ENCODE measurements at regions not wholly inside any gene's neighbourhood (a gene's known extent, or its start where the extent isn't known, plus 50 kb on each side); places are given as distances from the start of the nearest gene placed in this dataset.
A peak's percentile ranks its signal among the peaks of the same experiment; 100 is the strongest.

DNA sequence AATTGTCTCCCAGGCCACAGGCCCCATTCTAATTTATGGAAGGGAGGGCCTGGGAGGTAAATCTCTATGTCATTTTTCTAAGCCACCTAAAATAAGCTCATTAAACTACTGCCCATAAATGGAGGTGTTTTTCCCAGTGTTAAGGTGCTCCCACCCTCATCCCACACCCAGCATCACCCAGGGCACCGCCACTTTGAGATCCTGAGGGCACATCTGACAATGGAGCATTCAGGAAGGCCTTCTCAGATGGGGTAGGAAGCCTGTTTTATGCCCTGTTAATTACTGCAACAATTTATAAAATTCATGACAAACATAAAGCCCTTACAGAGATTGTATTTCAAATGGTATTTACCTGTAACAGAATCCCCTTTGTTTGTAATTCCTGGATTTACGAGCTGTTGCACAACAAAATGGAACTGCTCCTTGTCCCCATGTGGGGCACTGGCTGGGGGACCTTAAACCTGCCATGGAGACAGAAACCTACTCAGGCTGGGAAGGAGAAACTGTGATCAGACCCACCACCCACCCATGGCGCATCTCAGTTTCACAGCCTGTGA is 319.5 kb upstream of the USP24 start (continued):
- no peak for TF ChIP-seq MYNN (CRISPR knock-in tag; IDR thresholded peaks at IDR 0.05; ENCODE audit: low read depth)
- TF ChIP-seq ZNF20 (CRISPR knock-in tag; IDR thresholded peaks at IDR 0.05), result no peak
- no peak for TF ChIP-seq RBFOX2 (IDR thresholded peaks at IDR 0.05; ENCODE audit: low read depth, low read length)
- TF ChIP-seq GFI1 (CRISPR knock-in tag; IDR thresholded peaks at IDR 0.05; ENCODE audit: borderline replicate concordance), result peak; percentile 92
- TF ChIP-seq ZSCAN9 (CRISPR knock-in tag; IDR thresholded peaks at IDR 0.05; ENCODE audit: borderline replicate concordance), result no peak
- TF ChIP-seq DPF2 (CRISPR knock-in tag; IDR thresholded peaks at IDR 0.05; ENCODE audit: borderline replicate concordance, low read depth), result 0 out of 2 replicates have a peak, but pooled peaks have one; percentile 27
- TF ChIP-seq BRD4 (CRISPR knock-in tag; IDR thresholded peaks at IDR 0.05), result no peak
- no peak for TF ChIP-seq LCORL (IDR thresholded peaks at IDR 0.05)
- no peak for TF ChIP-seq LCORL (CRISPR knock-in tag; IDR thresholded peaks at IDR 0.05)
- no peak for TF ChIP-seq NCOA5 (CRISPR knock-in tag; IDR thresholded peaks at IDR 0.05)
- TF ChIP-seq, protein P1, sequence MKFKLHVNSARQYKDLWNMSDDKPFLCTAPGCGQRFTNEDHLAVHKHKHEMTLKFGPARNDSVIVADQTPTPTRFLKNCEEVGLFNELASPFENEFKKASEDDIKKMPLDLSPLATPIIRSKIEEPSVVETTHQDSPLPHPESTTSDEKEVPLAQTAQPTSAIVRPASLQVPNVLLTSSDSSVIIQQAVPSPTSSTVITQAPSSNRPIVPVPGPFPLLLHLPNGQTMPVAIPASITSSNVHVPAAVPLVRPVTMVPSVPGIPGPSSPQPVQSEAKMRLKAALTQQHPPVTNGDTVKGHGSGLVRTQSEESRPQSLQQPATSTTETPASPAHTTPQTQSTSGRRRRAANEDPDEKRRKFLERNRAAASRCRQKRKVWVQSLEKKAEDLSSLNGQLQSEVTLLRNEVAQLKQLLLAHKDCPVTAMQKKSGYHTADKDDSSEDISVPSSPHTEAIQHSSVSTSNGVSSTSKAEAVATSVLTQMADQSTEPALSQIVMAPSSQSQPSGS (CRISPR knock-in tag; IDR thresholded peaks at IDR 0.05), result no peak

DNA sequence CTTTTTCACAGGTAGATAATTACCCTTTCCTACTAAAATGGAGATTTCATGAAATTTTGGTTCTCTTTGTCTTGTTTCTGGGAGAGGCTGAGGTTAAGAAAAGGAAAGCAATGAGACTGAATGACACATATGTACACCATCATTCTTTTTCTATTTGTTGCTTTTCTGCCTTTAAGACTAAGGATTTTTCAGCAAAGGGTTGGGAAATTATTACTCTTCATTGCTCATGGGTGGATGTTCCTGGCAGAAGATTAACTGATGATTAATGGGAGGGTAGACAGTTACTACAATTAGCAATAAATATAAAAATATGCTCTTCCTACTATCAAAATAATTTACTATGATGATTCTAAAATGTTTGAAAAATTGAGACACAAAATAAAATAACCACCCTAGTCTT is 316.5 kb upstream of the USP24 start:
- ATAC-seq (no peak), DNase-seq (ENCODE audit: low spot score) (no peak), FAIRE-seq (no peak)
- Histone ChIP-seq H3K27ac (ENCODE audit: extremely low read length, insufficient read depth, low read length) (peak overlapping the region; percentile 92), H4K20me1 (ENCODE audit: insufficient read depth, low read length) (no peaks in the 10 kb centered on the region), H3K27me3 (ENCODE audit: control insufficient read depth in 1 of 2, insufficient read depth in 2 of 2, low read length in 2 of 2) (no peaks in the 10 kb centered on the region), H3K9ac (ENCODE audit: insufficient read depth, low read depth, low read length) (peak overlapping the region; percentile 55; the same call in 1 of the 2 replicates), H3K4me1 (ENCODE audit: insufficient read depth, low read length) (peaks cover 100% of the 10 kb centered on the region), H3K36me3 (replicated peaks in 1 of 2; ENCODE audit: control insufficient read depth in 1 of 2, insufficient read depth in 2 of 2, low read length in 2 of 2) (no peaks in the 10 kb centered on the region), H3K79me2 (ENCODE audit: insufficient read depth, low read length) (no peaks in the 10 kb centered on the region), H3K4me2 (ENCODE audit: low read depth, low read length) (peak overlapping the region; percentile 54), H3K4me3 (replicated peaks in 1 of 3; ENCODE audit: insufficient read depth in 1 of 3, low read depth in 2 of 3, low read length in 3 of 3) (no peak overlapping the region), H3K9me3 (ENCODE audit: low read length) (no peaks in the 10 kb centered on the region), H2AFZ (ENCODE audit: low read length) (no peak overlapping the region)
- in situ Hi-C loops (cut with HindIII; ENCODE audit: extremely low pct_ligation_motif_present, low pct_unique_long_range_greater_than_20kb), result loop anchor here (10.0 kb wide), 1 partner anchor 97 kb away; no protein-coding TSS in a partner anchor
- POLR2A ChIA-PET, result no interaction called here
- intact Hi-C loops (cut with micrococcal nuclease; ENCODE audit: unreplicated experiment), result loop anchor here (5.0 kb wide), 1 partner anchor 104 kb away; no protein-coding TSS in a partner anchor
- no TSS peak for BruUV-seq (replicated peaks)
- CTCF ChIA-PET (ENCODE audit: low intra/inter-chr PET ratio, low total read pairs), result no interaction called here
- no peak for TF ChIP-seq ZNF530 (CRISPR knock-in tag; IDR thresholded peaks at IDR 0.05; ENCODE audit: low read depth)
- TF ChIP-seq NR2F6 (IDR thresholded peaks at IDR 0.05), result no peak
- TF ChIP-seq NR2F6 (CRISPR knock-in tag; IDR thresholded peaks at IDR 0.05), result no peak
- no peak for TF ChIP-seq ZNF326 (CRISPR knock-in tag; IDR thresholded peaks at IDR 0.05; ENCODE audit: borderline replicate concordance)
- TF ChIP-seq ZNF558 (CRISPR knock-in tag; IDR thresholded peaks at IDR 0.05; ENCODE audit: borderline replicate concordance), result no peak
- no peak for TF ChIP-seq BRCA1 (CRISPR knock-in tag; IDR thresholded peaks at IDR 0.05)
- TF ChIP-seq RARA (CRISPR knock-in tag; IDR thresholded peaks at IDR 0.05), result no peak
- no peak for TF ChIP-seq GTF2F1 (IDR thresholded peaks at IDR 0.05; ENCODE audit: low read length)
- TF ChIP-seq, protein P2, sequence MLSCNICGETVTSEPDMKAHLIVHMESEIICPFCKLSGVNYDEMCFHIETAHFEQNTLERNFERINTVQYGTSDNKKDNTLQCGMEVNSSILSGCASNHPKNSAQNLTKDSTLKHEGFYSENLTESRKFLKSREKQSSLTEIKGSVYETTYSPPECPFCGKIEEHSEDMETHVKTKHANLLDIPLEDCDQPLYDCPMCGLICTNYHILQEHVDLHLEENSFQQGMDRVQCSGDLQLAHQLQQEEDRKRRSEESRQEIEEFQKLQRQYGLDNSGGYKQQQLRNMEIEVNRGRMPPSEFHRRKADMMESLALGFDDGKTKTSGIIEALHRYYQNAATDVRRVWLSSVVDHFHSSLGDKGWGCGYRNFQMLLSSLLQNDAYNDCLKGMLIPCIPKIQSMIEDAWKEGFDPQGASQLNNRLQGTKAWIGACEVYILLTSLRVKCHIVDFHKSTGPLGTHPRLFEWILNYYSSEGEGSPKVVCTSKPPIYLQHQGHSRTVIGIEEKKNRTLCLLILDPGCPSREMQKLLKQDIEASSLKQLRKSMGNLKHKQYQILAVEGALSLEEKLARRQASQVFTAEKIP (CRISPR knock-in tag; IDR thresholded peaks at IDR 0.05; ENCODE audit: borderline replicate concordance), result no peak
- TF ChIP-seq NFIC (IDR thresholded peaks at IDR 0.05; ENCODE audit: low read length), result no peak
- no peak for TF ChIP-seq ZNF878 (CRISPR knock-in tag; IDR thresholded peaks at IDR 0.05)
- no peak for TF ChIP-seq EP300 (IDR thresholded peaks at IDR 0.05; ENCODE audit: low read depth in 2 of 2, low read length in 2 of 2)
- TF ChIP-seq EP300 (CRISPR knock-in tag; IDR thresholded peaks at IDR 0.05; ENCODE audit: borderline replicate concordance), result no peak
